Liver (tissue), 8 donors: ENCODE measurements at regions not wholly inside any gene's neighbourhood (a gene's known extent, or its start where the extent isn't known, plus 50 kb on each side); places are given as distances from the start of the nearest gene placed in this dataset.

Source experiments
- DNase-seq: peaks from one replicate; pipeline ENCODE4 v3.0.0-alpha.2; 2017; ENCODE audit warnings: low spot score
- H3K27ac ChIP-seq, 2 donors: one replicate each; pipeline ENCODE4 v1.7.0; 2013; ENCODE audit warnings: inconsistent platforms in 2 of 2, low read length in 2 of 2, control low read depth in 1 of 2, low read depth in 1 of 2, mild to moderate bottlenecking in 1 of 2
- H3K27me3 ChIP-seq, 4 donors: one replicate each; pipeline versions ENCODE4 v1.6.1 to v1.7.0; 2013; ENCODE audit warnings: low read length in 3 of 4, inconsistent platforms in 1 of 4, mild to moderate bottlenecking in 1 of 4, moderate library complexity in 1 of 4; ENCODE audit not compliant: control insufficient read depth in 4 of 4, insufficient read depth in 4 of 4
- H3K36me3 ChIP-seq, 4 donors: one replicate each; pipeline versions ENCODE4 v1.6.1 to v1.7.0; 2013; ENCODE audit warnings: low read length in 3 of 4, mild to moderate bottlenecking in 3 of 4, low read depth in 1 of 4, moderate library complexity in 1 of 4; ENCODE audit not compliant: control insufficient read depth in 4 of 4, insufficient read depth in 3 of 4
- H3K4me1 ChIP-seq, 4 donors: one replicate each; pipeline versions ENCODE4 v1.6.1 to v1.7.0; 2013; ENCODE audit warnings: low read length in 3 of 4, mild to moderate bottlenecking in 3 of 4, moderate library complexity in 1 of 4; ENCODE audit not compliant: control insufficient read depth in 4 of 4, insufficient read depth in 4 of 4
- H3K4me3 ChIP-seq, 3 donors: one replicate each; pipeline versions ENCODE4 v1.6.1 to v1.7.0; 2013; ENCODE audit warnings: low read length in 3 of 3, control low read depth in 1 of 3, low read depth in 1 of 3, mild to moderate bottlenecking in 1 of 3
- H3K9ac ChIP-seq, 2 donors: one replicate each; pipeline ENCODE4 v1.7.0; 2013; ENCODE audit warnings: low read length in 2 of 2, mild to moderate bottlenecking in 2 of 2, moderate library complexity in 2 of 2, control low read depth in 1 of 2, low read depth in 1 of 2
- H3K9me3 ChIP-seq, 4 donors: one replicate each; pipeline versions ENCODE4 v1.6.1 to v1.7.0; 2013; ENCODE audit warnings: low read length in 3 of 4; ENCODE audit not compliant: control insufficient read depth in 4 of 4
- EGR1 ChIP-seq, 2 donors: IDR thresholded peaks; 2 replicates each; pipeline ENCODE4 v1.6.1; 2016 to 2018; ENCODE audit warnings: antibody characterized with exemption in 2 of 2, low read depth in 2 of 2
- FOXA1 ChIP-seq: IDR thresholded peaks from 2 replicates; pipeline ENCODE4 v1.6.1; 2016; ENCODE audit warnings: antibody characterized with exemption
- FOXA2 ChIP-seq: IDR thresholded peaks from 2 replicates; pipeline ENCODE4 v1.6.1; 2016; ENCODE audit warnings: antibody characterized with exemption
- GABPA ChIP-seq, 2 donors: IDR thresholded peaks in 1 of 2; conservative IDR thresholded peaks in 1 of 2; 2 replicates each; pipeline ENCODE4 v1.6.1; 2016; ENCODE audit warnings: antibody characterized with exemption in 2 of 2, mild to moderate bottlenecking in 1 of 2, moderate library complexity in 1 of 2
- HNF4A ChIP-seq, 2 donors: conservative IDR thresholded peaks; 2 replicates each; pipeline ENCODE4 v1.6.1; 2016; ENCODE audit warnings: antibody characterized with exemption in 2 of 2, mild to moderate bottlenecking in 2 of 2
- HNF4G ChIP-seq: IDR thresholded peaks from 2 replicates; pipeline ENCODE4 v1.6.1; 2016; ENCODE audit warnings: antibody characterized with exemption
- JUND ChIP-seq, 2 donors: IDR thresholded peaks; 2 replicates each; pipeline ENCODE4 v1.6.1; 2016; ENCODE audit warnings: antibody characterized with exemption in 2 of 2
- NR2F2 ChIP-seq: IDR thresholded peaks from 2 replicates; pipeline ENCODE4 v1.6.1; 2016; ENCODE audit warnings: antibody characterized with exemption
- RAD21 ChIP-seq, 2 donors: IDR thresholded peaks; 2 replicates each; pipeline ENCODE4 v1.6.1; 2016; ENCODE audit warnings: antibody characterized with exemption in 2 of 2, mild to moderate bottlenecking in 2 of 2
- RXRA ChIP-seq, 2 donors: IDR thresholded peaks; 2 replicates each; pipeline ENCODE4 v1.6.1; 2017 to 2018; ENCODE audit warnings: antibody characterized with exemption in 2 of 2, mild to moderate bottlenecking in 1 of 2
- SP1 ChIP-seq: IDR thresholded peaks from 2 replicates; pipeline ENCODE4 v1.6.1; 2018; ENCODE audit warnings: antibody characterized with exemption, mild to moderate bottlenecking
- TAF1 ChIP-seq: conservative IDR thresholded peaks from 2 replicates; pipeline ENCODE4 v1.6.1; 2016; ENCODE audit warnings: antibody characterized with exemption, mild to moderate bottlenecking
- YY1 ChIP-seq: IDR thresholded peaks from 2 replicates; pipeline ENCODE4 v1.6.1; 2016; ENCODE audit warnings: antibody characterized with exemption, mild to moderate bottlenecking
- WGBS: extraction: QIAGEN DNeasy Blood & Tissue Kit; methylation state at CpG from one replicate; pipeline ENCODE4 v1.1.7; 2013; 5-methylcytosine and 5-hydroxymethylcytosine counted together
- TF ChIP-seq, protein P1 (sequence below): IDR thresholded peaks from 2 replicates; pipeline ENCODE4 v1.6.1; 2016; ENCODE audit warnings: antibody characterized with exemption, mild to moderate bottlenecking
- TF ChIP-seq, protein P2 (sequence below): IDR thresholded peaks from 2 replicates; pipeline ENCODE4 v1.6.1; 2016; ENCODE audit warnings: antibody characterized with exemption
- TF ChIP-seq, protein P3 (sequence below): IDR thresholded peaks from 2 replicates; pipeline ENCODE4 v1.6.1; 2016; ENCODE audit warnings: antibody characterized with exemption
- TF ChIP-seq, protein P4 (sequence below): IDR thresholded peaks from 2 replicates; pipeline ENCODE4 v1.6.1; 2016; ENCODE audit warnings: antibody characterized with exemption
- TF ChIP-seq, protein P5 (sequence below): fragments of 150-350 bp; IDR thresholded peaks from 2 replicates; pipeline ENCODE4 v1.5.1; 2017; ENCODE audit warnings: improper control_type of control experiment, low read depth, low read length; ENCODE audit not compliant: missing input control
- donor health status: healthy.
- donor health status: healthy.
- donor health status: healthy.
- donor health status: healthy.
- donor health status: healthy.

DNA sequence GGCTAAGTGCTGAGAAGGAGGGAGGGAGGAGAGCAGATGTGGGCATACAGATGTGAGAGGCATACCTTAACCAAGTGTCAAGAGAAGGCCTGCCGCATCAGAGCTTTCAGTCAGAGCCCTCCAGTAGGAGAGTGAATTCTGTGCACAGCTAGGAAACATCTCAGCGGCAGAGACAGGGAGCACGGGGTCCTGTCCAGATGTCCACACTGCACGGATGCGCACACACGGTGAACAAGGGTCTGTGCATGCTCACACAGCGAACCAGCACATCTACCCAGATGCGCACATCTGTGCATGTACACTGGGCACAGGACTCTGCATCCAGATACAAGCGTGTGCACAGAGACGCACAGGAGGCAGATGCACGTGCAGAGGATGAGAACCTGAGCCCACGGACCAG is 778.0 kb downstream of the BRD1 start:
- Histone ChIP-seq H3K4me1 (no peaks in the 10 kb centered on the region), H3K27ac (no peak overlapping the region), H3K9me3 (no peaks in the 10 kb centered on the region), H3K4me3 (no peak overlapping the region), H3K27me3 (peaks cover 0 to 6% (median 0%) of the 10 kb centered on the region in 4 donors), H3K9ac (no peak overlapping the region), H3K36me3 (no peaks in the 10 kb centered on the region)
- TF ChIP-seq RXRA (IDR thresholded peaks at IDR 0.05) (no peak), HNF4G (no peak), TAF1 (no peak)
- TF ChIP-seq, protein P1, sequence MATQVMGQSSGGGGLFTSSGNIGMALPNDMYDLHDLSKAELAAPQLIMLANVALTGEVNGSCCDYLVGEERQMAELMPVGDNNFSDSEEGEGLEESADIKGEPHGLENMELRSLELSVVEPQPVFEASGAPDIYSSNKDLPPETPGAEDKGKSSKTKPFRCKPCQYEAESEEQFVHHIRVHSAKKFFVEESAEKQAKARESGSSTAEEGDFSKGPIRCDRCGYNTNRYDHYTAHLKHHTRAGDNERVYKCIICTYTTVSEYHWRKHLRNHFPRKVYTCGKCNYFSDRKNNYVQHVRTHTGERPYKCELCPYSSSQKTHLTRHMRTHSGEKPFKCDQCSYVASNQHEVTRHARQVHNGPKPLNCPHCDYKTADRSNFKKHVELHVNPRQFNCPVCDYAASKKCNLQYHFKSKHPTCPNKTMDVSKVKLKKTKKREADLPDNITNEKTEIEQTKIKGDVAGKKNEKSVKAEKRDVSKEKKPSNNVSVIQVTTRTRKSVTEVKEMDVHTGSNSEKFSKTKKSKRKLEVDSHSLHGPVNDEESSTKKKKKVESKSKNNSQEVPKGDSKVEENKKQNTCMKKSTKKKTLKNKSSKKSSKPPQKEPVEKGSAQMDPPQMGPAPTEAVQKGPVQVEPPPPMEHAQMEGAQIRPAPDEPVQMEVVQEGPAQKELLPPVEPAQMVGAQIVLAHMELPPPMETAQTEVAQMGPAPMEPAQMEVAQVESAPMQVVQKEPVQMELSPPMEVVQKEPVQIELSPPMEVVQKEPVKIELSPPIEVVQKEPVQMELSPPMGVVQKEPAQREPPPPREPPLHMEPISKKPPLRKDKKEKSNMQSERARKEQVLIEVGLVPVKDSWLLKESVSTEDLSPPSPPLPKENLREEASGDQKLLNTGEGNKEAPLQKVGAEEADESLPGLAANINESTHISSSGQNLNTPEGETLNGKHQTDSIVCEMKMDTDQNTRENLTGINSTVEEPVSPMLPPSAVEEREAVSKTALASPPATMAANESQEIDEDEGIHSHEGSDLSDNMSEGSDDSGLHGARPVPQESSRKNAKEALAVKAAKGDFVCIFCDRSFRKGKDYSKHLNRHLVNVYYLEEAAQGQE, result no peak
- 85% methylated on average over 12 of the region's 12 CpGs for WGBS
- no peak for DNase-seq

DNA sequence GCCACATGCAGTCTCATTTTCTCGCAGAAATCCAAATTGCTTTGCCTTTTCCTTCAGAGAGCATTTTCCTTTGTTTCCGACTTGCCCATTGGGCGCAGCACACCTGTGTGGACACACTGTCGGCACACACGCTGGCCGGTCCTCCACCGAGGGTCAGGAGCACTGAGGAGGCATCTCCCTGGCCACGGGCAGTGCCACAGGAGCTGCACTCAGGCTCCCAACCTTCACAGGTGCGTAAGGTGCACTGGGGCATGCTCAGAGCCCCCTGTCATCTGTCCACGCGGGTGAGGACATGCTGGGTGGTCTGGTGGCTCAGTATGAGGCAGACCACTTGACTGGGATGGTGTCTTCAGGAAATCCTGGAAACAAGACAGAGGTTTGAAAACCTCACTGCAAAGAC is 779.1 kb downstream of the BRD1 start:
- no peak overlapping the region for H3K27ac ChIP-seq
- WGBS, result 75% methylated on average over 11 of the region's 11 CpGs
- no peak overlapping the region for H3K9ac ChIP-seq
- DNase-seq, result no peak
- H3K4me3 ChIP-seq, result no peak overlapping the region
- H3K27me3 ChIP-seq, result peaks cover 0 to 6% (median 0%) of the 10 kb centered on the region in 4 donors
- H3K9me3 ChIP-seq, result no peaks in the 10 kb centered on the region
- H3K4me1 ChIP-seq, result no peaks in the 10 kb centered on the region
- no peaks in the 10 kb centered on the region for H3K36me3 ChIP-seq
- TF ChIP-seq, protein P2, sequence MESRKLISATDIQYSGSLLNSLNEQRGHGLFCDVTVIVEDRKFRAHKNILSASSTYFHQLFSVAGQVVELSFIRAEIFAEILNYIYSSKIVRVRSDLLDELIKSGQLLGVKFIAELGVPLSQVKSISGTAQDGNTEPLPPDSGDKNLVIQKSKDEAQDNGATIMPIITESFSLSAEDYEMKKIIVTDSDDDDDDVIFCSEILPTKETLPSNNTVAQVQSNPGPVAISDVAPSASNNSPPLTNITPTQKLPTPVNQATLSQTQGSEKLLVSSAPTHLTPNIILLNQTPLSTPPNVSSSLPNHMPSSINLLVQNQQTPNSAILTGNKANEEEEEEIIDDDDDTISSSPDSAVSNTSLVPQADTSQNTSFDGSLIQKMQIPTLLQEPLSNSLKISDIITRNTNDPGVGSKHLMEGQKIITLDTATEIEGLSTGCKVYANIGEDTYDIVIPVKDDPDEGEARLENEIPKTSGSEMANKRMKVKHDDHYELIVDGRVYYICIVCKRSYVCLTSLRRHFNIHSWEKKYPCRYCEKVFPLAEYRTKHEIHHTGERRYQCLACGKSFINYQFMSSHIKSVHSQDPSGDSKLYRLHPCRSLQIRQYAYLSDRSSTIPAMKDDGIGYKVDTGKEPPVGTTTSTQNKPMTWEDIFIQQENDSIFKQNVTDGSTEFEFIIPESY, result no peak
- TF ChIP-seq GABPA (IDR thresholded peaks at IDR 0.05 in 1 of 2, conservative IDR thresholded peaks at IDR 0.05 in 1 of 2) (no peak), JUND (IDR thresholded peaks at IDR 0.05) (no peak), YY1 (no peak), SP1 (no peak), FOXA2 (no peak), NR2F2 (no peak), EGR1 (IDR thresholded peaks at IDR 0.05; ENCODE audit: low read depth in 2 of 2) (no peak), HNF4G (no peak), FOXA1 (no peak), RXRA (IDR thresholded peaks at IDR 0.05) (no peak), HNF4A (conservative IDR thresholded peaks at IDR 0.05) (no peak), RAD21 (IDR thresholded peaks at IDR 0.05) (no peak), TAF1 (no peak)
- TF ChIP-seq, protein P3, sequence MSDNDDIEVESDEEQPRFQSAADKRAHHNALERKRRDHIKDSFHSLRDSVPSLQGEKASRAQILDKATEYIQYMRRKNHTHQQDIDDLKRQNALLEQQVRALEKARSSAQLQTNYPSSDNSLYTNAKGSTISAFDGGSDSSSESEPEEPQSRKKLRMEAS, result no peak
- TF ChIP-seq, protein P4, sequence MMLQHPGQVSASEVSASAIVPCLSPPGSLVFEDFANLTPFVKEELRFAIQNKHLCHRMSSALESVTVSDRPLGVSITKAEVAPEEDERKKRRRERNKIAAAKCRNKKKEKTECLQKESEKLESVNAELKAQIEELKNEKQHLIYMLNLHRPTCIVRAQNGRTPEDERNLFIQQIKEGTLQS, result no peak
- TF ChIP-seq, protein P1, result no peak
- TF ChIP-seq, protein P5, sequence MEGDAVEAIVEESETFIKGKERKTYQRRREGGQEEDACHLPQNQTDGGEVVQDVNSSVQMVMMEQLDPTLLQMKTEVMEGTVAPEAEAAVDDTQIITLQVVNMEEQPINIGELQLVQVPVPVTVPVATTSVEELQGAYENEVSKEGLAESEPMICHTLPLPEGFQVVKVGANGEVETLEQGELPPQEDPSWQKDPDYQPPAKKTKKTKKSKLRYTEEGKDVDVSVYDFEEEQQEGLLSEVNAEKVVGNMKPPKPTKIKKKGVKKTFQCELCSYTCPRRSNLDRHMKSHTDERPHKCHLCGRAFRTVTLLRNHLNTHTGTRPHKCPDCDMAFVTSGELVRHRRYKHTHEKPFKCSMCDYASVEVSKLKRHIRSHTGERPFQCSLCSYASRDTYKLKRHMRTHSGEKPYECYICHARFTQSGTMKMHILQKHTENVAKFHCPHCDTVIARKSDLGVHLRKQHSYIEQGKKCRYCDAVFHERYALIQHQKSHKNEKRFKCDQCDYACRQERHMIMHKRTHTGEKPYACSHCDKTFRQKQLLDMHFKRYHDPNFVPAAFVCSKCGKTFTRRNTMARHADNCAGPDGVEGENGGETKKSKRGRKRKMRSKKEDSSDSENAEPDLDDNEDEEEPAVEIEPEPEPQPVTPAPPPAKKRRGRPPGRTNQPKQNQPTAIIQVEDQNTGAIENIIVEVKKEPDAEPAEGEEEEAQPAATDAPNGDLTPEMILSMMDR, result no peak
